Astrocyte (in vitro differentiated cells and primary cell): ENCODE measurements at regions not wholly inside any gene's neighbourhood (a gene's known extent, or its start where the extent isn't known, plus 50 kb on each side); places are given as distances from the start of the nearest gene placed in this dataset.

Source experiments
- DNase-seq: peaks from one replicate; pipeline ENCODE4 v3.0.0-alpha.2; 2010; ENCODE audit warnings: low read depth
- FAIRE-seq: peaks from 2 replicates; lab custom pipeline; 2011; peaks lifted over from hg19 to GRCh38; lab: Jason Lieb, UNC
- H2AFZ ChIP-seq: 2 replicates; pipeline ENCODE4 v1.6.0; 2012; ENCODE audit warnings: low read depth, low read length, inconsistent platforms
- H3K27ac ChIP-seq: 2 replicates; pipeline ENCODE4 v1.5.1; 2011; ENCODE audit warnings: low read depth, low read length, inconsistent platforms
- H3K27me3 ChIP-seq: 2 replicates; pipeline ENCODE4 v1.6.0; 2011; ENCODE audit warnings: low read length, inconsistent platforms; ENCODE audit not compliant: insufficient read depth
- H3K36me3 ChIP-seq: 2 replicates; pipeline ENCODE4 v1.5.1; 2011; ENCODE audit warnings: low read length, inconsistent platforms; ENCODE audit not compliant: insufficient read depth
- H3K4me1 ChIP-seq: 2 replicates; pipeline ENCODE4 v1.5.1; 2011; ENCODE audit warnings: low read length, inconsistent platforms; ENCODE audit not compliant: insufficient read depth
- H3K4me2 ChIP-seq: 2 replicates; pipeline ENCODE4 v1.6.0; 2012; ENCODE audit warnings: low read length, inconsistent platforms
- H3K4me3 ChIP-seq: 2 replicates; pipeline ENCODE4 v1.5.1; 2011; ENCODE audit warnings: low read depth, mild to moderate bottlenecking, low read length, inconsistent platforms; ENCODE audit not compliant: insufficient read depth
- H3K79me2 ChIP-seq: 2 replicates; pipeline ENCODE4 v1.6.0; 2012; ENCODE audit warnings: mild to moderate bottlenecking, low read length, inconsistent platforms; ENCODE audit not compliant: insufficient read depth
- H3K9ac ChIP-seq: 2 replicates; pipeline ENCODE4 v1.6.0; 2012; ENCODE audit warnings: mild to moderate bottlenecking, low read length, inconsistent platforms
- H3K9me3 ChIP-seq: 2 replicates; pipeline ENCODE4 v1.5.1; 2012; ENCODE audit warnings: low read depth, mild to moderate bottlenecking, low read length, inconsistent platforms; ENCODE audit not compliant: insufficient read depth
- H4K20me1 ChIP-seq: 2 replicates; pipeline ENCODE4 v1.6.0; 2012; ENCODE audit warnings: low read length, inconsistent platforms; ENCODE audit not compliant: insufficient read depth
- H3K27ac Mint-ChIP-seq: one replicate; pipeline ENCODE4 v1.8.0; 2021; ENCODE audit warnings: mild to moderate bottlenecking, mixed read lengths; ENCODE audit not compliant: unreplicated experiment
- H3K27me3 Mint-ChIP-seq: one replicate; pipeline ENCODE4 v1.8.0; 2021; ENCODE audit warnings: low read depth, mixed read lengths; ENCODE audit not compliant: unreplicated experiment
- H3K36me3 Mint-ChIP-seq: one replicate; pipeline ENCODE4 v1.8.0; 2021; ENCODE audit warnings: low read depth, mixed read lengths; ENCODE audit not compliant: unreplicated experiment
- H3K4me1 Mint-ChIP-seq: one replicate; pipeline ENCODE4 v1.8.0; 2021; ENCODE audit warnings: low read depth, mixed read lengths; ENCODE audit not compliant: unreplicated experiment
- H3K4me3 Mint-ChIP-seq: one replicate; pipeline ENCODE4 v1.8.0; 2021; ENCODE audit warnings: mild to moderate bottlenecking, moderate library complexity, mixed read lengths; ENCODE audit not compliant: unreplicated experiment
- H3K9me3 Mint-ChIP-seq: one replicate; pipeline ENCODE4 v1.8.0; 2021; ENCODE audit warnings: mild to moderate bottlenecking, mixed read lengths; ENCODE audit not compliant: unreplicated experiment
- EZH2 ChIP-seq: IDR thresholded peaks from 2 replicates; pipeline ENCODE4 v1.6.1; 2012; ENCODE audit warnings: mild to moderate bottlenecking, low read length, inconsistent platforms; ENCODE audit not compliant: insufficient read depth
- TF ChIP-seq, protein P1 (sequence below): IDR thresholded peaks from 2 replicates; pipeline ENCODE4 v1.5.1; 2011; ENCODE audit warnings: low read depth, mild to moderate bottlenecking, inconsistent platforms, low read length, moderate library complexity; ENCODE audit not compliant: insufficient read depth

DNA sequence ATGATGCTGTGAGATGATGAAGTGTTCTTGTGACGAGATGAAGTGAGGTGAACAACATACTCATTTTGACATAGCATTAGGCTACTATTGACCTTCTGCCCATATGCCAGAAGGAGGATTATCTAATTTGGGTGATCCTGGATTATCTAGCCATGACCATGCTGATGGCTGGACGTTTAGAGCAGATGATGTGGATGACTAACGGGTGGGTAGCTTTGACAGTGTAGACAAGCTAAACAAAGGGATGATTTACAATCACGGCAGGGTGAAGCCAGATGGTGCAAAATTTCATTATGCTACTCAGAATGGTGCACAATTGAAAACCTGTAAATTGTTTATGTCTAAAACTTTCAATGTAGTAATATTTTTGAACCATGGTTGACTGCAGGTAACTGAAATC lies 2403.4 kb upstream of the ACO1 start:
- H3K79me2 ChIP-seq = no peaks in the 10 kb centered on the region
- Mint-ChIP-seq H3K27me3 (no peaks in the 10 kb centered on the region), H3K27ac (no peak overlapping the region), H3K4me3 (no peak overlapping the region), H3K36me3 (no peaks in the 10 kb centered on the region), H3K9me3 (no peaks in the 10 kb centered on the region), H3K4me1 (no peaks in the 10 kb centered on the region)
- H3K4me2 ChIP-seq = no peak overlapping the region
- H3K9ac ChIP-seq = no peak overlapping the region
- no peaks in the 10 kb centered on the region for H3K9me3 ChIP-seq
- no peaks in the 10 kb centered on the region for H3K4me1 ChIP-seq
- DNase-seq (no peak), FAIRE-seq (no peak)
- H2AFZ ChIP-seq = no peak overlapping the region
- no peaks in the 10 kb centered on the region for H3K36me3 ChIP-seq
- no peaks in the 10 kb centered on the region for H4K20me1 ChIP-seq
- no peak overlapping the region for H3K27ac ChIP-seq
- H3K27me3 ChIP-seq = no peaks in the 10 kb centered on the region
- H3K4me3 ChIP-seq = no peak overlapping the region
- TF ChIP-seq, protein P1, sequence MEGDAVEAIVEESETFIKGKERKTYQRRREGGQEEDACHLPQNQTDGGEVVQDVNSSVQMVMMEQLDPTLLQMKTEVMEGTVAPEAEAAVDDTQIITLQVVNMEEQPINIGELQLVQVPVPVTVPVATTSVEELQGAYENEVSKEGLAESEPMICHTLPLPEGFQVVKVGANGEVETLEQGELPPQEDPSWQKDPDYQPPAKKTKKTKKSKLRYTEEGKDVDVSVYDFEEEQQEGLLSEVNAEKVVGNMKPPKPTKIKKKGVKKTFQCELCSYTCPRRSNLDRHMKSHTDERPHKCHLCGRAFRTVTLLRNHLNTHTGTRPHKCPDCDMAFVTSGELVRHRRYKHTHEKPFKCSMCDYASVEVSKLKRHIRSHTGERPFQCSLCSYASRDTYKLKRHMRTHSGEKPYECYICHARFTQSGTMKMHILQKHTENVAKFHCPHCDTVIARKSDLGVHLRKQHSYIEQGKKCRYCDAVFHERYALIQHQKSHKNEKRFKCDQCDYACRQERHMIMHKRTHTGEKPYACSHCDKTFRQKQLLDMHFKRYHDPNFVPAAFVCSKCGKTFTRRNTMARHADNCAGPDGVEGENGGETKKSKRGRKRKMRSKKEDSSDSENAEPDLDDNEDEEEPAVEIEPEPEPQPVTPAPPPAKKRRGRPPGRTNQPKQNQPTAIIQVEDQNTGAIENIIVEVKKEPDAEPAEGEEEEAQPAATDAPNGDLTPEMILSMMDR = no peak
- TF ChIP-seq EZH2 = no peak

DNA sequence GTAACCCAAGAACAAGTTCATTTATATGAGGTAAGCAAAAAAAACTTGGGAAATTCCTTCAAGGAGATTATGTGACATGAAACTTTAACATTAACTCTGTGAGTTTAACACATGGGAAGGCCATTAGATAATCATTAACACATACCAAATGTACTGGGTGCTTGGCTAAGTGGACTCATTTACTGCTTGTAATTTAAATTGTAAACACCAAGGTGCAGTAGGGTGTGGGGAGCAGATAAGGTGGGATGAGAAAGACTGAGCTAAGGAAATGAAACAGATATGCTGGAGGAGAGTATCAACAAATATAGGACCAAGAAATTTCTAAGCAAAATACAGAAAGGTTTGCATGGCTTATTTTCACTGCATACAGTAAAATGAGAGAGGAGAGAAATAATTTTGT lies 2384.8 kb upstream of the ACO1 start:
- DNase-seq = no peak
- Mint-ChIP-seq H3K27me3 (no peaks in the 10 kb centered on the region), H3K36me3 (peaks cover 3% of the 10 kb centered on the region), H3K9me3 (peaks cover 5% of the 10 kb centered on the region), H3K4me3 (no peak overlapping the region), H3K4me1 (peaks cover 5% of the 10 kb centered on the region), H3K27ac (no peak overlapping the region)
- Histone ChIP-seq H3K9me3 (no peaks in the 10 kb centered on the region), H3K4me1 (no peaks in the 10 kb centered on the region), H3K36me3 (no peaks in the 10 kb centered on the region), H3K4me2 (no peak overlapping the region), H4K20me1 (no peaks in the 10 kb centered on the region), H3K9ac (no peak overlapping the region), H3K27ac (no peak overlapping the region), H3K4me3 (no peak overlapping the region), H3K79me2 (no peaks in the 10 kb centered on the region), H3K27me3 (no peaks in the 10 kb centered on the region), H2AFZ (no peak overlapping the region)
- TF ChIP-seq EZH2 = no peak
- TF ChIP-seq, protein P1 = no peak
- FAIRE-seq = no peak

DNA sequence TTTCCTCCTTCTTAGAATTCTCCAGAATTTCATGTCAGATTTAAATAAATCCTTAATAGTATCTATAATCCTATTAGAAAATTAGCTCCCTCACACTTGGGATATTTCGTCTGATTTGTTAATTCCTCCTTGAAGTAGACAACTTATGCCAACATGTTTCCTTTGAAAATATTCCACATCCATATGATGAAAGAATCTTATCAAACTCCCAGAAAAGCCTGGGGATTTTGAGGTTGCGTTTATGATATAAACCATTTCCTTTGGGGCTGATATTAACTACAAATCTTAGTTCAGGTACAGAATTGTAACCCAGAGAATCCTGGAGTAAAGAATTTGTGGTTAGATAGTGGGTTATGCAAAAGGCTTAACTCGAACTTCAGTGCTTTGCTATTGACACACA lies 2373.8 kb upstream of the ACO1 start:
- no peaks in the 10 kb centered on the region for H3K9me3 ChIP-seq
- H3K9me3 Mint-ChIP-seq = no peaks in the 10 kb centered on the region
- H3K4me2 ChIP-seq = no peak overlapping the region
- no peak for TF ChIP-seq EZH2
- TF ChIP-seq, protein P1 = no peak
- H3K4me1 Mint-ChIP-seq = no peaks in the 10 kb centered on the region
- no peaks in the 10 kb centered on the region for H3K4me1 ChIP-seq
- H3K36me3 ChIP-seq = no peaks in the 10 kb centered on the region
- H3K4me3 ChIP-seq = no peak overlapping the region
- H3K27ac Mint-ChIP-seq = no peak overlapping the region
- no peak overlapping the region for H3K9ac ChIP-seq
- H3K79me2 ChIP-seq = no peaks in the 10 kb centered on the region
- DNase-seq (no peak), FAIRE-seq (no peak)
- H3K36me3 Mint-ChIP-seq = no peaks in the 10 kb centered on the region
- H3K27me3 Mint-ChIP-seq = no peaks in the 10 kb centered on the region
- no peaks in the 10 kb centered on the region for H4K20me1 ChIP-seq
- H3K27me3 ChIP-seq = no peaks in the 10 kb centered on the region
- no peak overlapping the region for H3K27ac ChIP-seq
- no peak overlapping the region for H3K4me3 Mint-ChIP-seq
- no peak overlapping the region for H2AFZ ChIP-seq
